ENCODE measurements at regions not wholly inside any gene's neighbourhood (a gene's known extent, or its start where the extent isn't known, plus 50 kb on each side); places are given as distances from the start of the nearest gene placed in this dataset.

- TF ChIP-seq, protein P1, sequence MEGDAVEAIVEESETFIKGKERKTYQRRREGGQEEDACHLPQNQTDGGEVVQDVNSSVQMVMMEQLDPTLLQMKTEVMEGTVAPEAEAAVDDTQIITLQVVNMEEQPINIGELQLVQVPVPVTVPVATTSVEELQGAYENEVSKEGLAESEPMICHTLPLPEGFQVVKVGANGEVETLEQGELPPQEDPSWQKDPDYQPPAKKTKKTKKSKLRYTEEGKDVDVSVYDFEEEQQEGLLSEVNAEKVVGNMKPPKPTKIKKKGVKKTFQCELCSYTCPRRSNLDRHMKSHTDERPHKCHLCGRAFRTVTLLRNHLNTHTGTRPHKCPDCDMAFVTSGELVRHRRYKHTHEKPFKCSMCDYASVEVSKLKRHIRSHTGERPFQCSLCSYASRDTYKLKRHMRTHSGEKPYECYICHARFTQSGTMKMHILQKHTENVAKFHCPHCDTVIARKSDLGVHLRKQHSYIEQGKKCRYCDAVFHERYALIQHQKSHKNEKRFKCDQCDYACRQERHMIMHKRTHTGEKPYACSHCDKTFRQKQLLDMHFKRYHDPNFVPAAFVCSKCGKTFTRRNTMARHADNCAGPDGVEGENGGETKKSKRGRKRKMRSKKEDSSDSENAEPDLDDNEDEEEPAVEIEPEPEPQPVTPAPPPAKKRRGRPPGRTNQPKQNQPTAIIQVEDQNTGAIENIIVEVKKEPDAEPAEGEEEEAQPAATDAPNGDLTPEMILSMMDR (IDR thresholded peaks at IDR 0.05; ENCODE audit: low read depth, low read length, missing control alignments): no peak
- no peak overlapping the region for H3K4me3 ChIP-seq (ENCODE audit: low read depth, low read length)
- no peak for DNase-seq (ENCODE audit: low read depth)
Measured at GRCh38 chr3:194840661-194841514, 155.2 kb downstream of the FAM43A start.

- H3K4me3 ChIP-seq (ENCODE audit: low read depth, low read length): no peak overlapping the region
- TF ChIP-seq, protein P1 (IDR thresholded peaks at IDR 0.05; ENCODE audit: low read depth, low read length, missing control alignments): no peak
- DNase-seq (ENCODE audit: low read depth): no peak
Measured at GRCh38 chr3:194841515-194841841, 155.8 kb downstream of the FAM43A start.

- TF ChIP-seq, protein P1 (IDR thresholded peaks at IDR 0.05; ENCODE audit: low read depth, low read length, missing control alignments): no peak
- H3K4me3 ChIP-seq (ENCODE audit: low read depth, low read length): no peak overlapping the region
- no peak for DNase-seq (ENCODE audit: low read depth)
Measured at GRCh38 chr3:194843556-194843955, 157.9 kb downstream of the FAM43A start.

DNA sequence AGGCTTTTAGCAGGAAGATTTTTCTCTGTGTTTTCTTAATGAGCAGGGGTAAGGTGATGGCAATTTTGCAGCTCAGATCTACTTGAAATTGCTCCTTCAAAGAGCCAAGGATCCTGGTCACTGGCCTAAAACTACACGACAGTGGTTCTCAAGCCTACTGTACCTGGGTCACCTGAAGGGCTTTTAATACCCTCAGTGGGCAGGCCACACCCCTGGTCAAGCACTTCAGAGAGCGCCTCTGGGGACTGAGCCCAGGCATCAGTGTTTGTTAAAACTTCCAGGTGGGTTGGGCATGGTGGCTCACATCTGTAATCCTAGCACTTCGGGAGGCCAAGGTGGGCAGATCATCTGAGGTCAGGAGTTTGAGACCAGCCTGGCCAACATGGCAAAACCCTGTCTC, 158.4 kb downstream of the FAM43A start:
- H3K4me3 ChIP-seq (ENCODE audit: low read depth, low read length): no peak overlapping the region
- TF ChIP-seq, protein P1 (IDR thresholded peaks at IDR 0.05; ENCODE audit: low read depth, low read length, missing control alignments): no peak
- no peak for DNase-seq (ENCODE audit: low read depth)

- no peak overlapping the region for H3K4me3 ChIP-seq (ENCODE audit: low read depth, low read length)
- no peak for DNase-seq (ENCODE audit: low read depth)
- TF ChIP-seq, protein P1 (IDR thresholded peaks at IDR 0.05; ENCODE audit: low read depth, low read length, missing control alignments): no peak
Measured at GRCh38 chr3:194849166-194849875, 163.6 kb downstream of the FAM43A start.

GRCh38 chr3:194851254-194851653, 165.6 kb downstream of the FAM43A start:
- no peak overlapping the region for H3K4me3 ChIP-seq (ENCODE audit: low read depth, low read length)
- no peak for DNase-seq (ENCODE audit: low read depth)
- TF ChIP-seq, protein P1 (IDR thresholded peaks at IDR 0.05; ENCODE audit: low read depth, low read length, missing control alignments): no peak

All from GM12864 (cell line).